Activated CD8-positive, alpha-beta memory T cell treated with anti-CD3 and anti-CD28 coated beads, Interleukin-2, amount 50 U/mL, for 24 hours (primary cell): ENCODE measurements at regions not wholly inside any gene's neighbourhood (a gene's known extent, or its start where the extent isn't known, plus 50 kb on each side); places are given as distances from the start of the nearest gene placed in this dataset.
"Not testable (repeated sequence)": the region's sequence is repeated elsewhere in the genome, so short reads cannot be mapped to it uniquely, and the experiment has no call there.

Source experiments
- DNase-seq: peaks from one replicate; pipeline ENCODE4 v3.0.0-alpha.2; 2020; ENCODE audit errors: extremely low read depth

GRCh38 chr13:34681405-34681955 lies 260.6 kb upstream of the NBEA start:
- DNase-seq: no peak

GRCh38 chr13:34695063-34695462 lies 247.0 kb upstream of the NBEA start:
- DNase-seq: no peak

- DNase-seq: no peak
Measured at GRCh38 chr13:34696296-34696695, 245.8 kb upstream of the NBEA start.

GRCh38 chr13:34696741-34697140 lies 245.3 kb upstream of the NBEA start:
- DNase-seq: no peak

- DNase-seq: no peak
Measured at GRCh38 chr13:34698945-34699344, 243.1 kb upstream of the NBEA start.

GRCh38 chr13:34700155-34700554 lies 241.9 kb upstream of the NBEA start:
- no peak for DNase-seq

- DNase-seq: no peak
Measured at GRCh38 chr13:34701919-34702318, 240.2 kb upstream of the NBEA start.

GRCh38 chr13:34708566-34709313 lies 233.3 kb upstream of the NBEA start:
- DNase-seq: no peak

- no peak for DNase-seq
Measured at GRCh38 chr13:34719060-34719875, 222.8 kb upstream of the NBEA start.

GRCh38 chr13:34720618-34721017 lies 221.5 kb upstream of the NBEA start:
- DNase-seq: no peak

GRCh38 chr13:34721631-34722595 lies 220.2 kb upstream of the NBEA start:
- DNase-seq: no peak

GRCh38 chr13:34722922-34723321 lies 219.1 kb upstream of the NBEA start:
- no peak for DNase-seq

GRCh38 chr13:34730961-34731360 lies 211.1 kb upstream of the NBEA start:
- DNase-seq: no peak

GRCh38 chr13:34731486-34731885 lies 210.6 kb upstream of the NBEA start:
- DNase-seq: no peak

GRCh38 chr13:34733721-34734120 lies 208.3 kb upstream of the NBEA start:
- DNase-seq: no peak

- DNase-seq: no peak
Measured at GRCh38 chr13:34734932-34735331, 207.1 kb upstream of the NBEA start.

GRCh38 chr13:34738254-34738992 lies 203.6 kb upstream of the NBEA start:
- no peak for DNase-seq

- not testable (repeated sequence) for DNase-seq
Measured at GRCh38 chr13:34747056-34747455, 195.0 kb upstream of the NBEA start.

GRCh38 chr13:34747507-34747906 lies 194.6 kb upstream of the NBEA start:
- DNase-seq: no peak

- DNase-seq: no peak
Measured at GRCh38 chr13:34748073-34748472, 194.0 kb upstream of the NBEA start.

- DNase-seq: no peak
Measured at GRCh38 chr13:34748596-34748995, 193.5 kb upstream of the NBEA start.
